ENCODE measurements at regions not wholly inside any gene's neighbourhood (a gene's known extent, or its start where the extent isn't known, plus 50 kb on each side); places are given as distances from the start of the nearest gene placed in this dataset.

- no peak overlapping the region for H3K27ac ChIP-seq
- H3K4me3 ChIP-seq = no peak overlapping the region
- no peak for DNase-seq (ENCODE audit: low spot score)
- H3K9me3 ChIP-seq = no peaks in the 10 kb centered on the region
- no peaks in the 10 kb centered on the region for H3K27me3 ChIP-seq
- H3K36me3 ChIP-seq = no peaks in the 10 kb centered on the region
- H3K4me1 ChIP-seq = no peaks in the 10 kb centered on the region
- TF ChIP-seq CTCF (IDR thresholded peaks at IDR 0.05) = no peak
Measured at GRCh38 chr11:70811915-70812314, 413.6 kb downstream of the CTTN start.

GRCh38 chr11:70812472-70812871 is 414.1 kb downstream of the CTTN start:
- Histone ChIP-seq H3K27ac (no peak overlapping the region), H3K4me3 (no peak overlapping the region), H3K9me3 (no peaks in the 10 kb centered on the region), H3K4me1 (no peaks in the 10 kb centered on the region), H3K27me3 (no peaks in the 10 kb centered on the region), H3K36me3 (no peaks in the 10 kb centered on the region)
- no peak for TF ChIP-seq CTCF (IDR thresholded peaks at IDR 0.05)
- DNase-seq (ENCODE audit: low spot score) = no peak

GRCh38 chr11:70813651-70814050 is 415.3 kb downstream of the CTTN start:
- no peak for TF ChIP-seq CTCF (IDR thresholded peaks at IDR 0.05)
- Histone ChIP-seq H3K9me3 (no peaks in the 10 kb centered on the region), H3K4me1 (no peaks in the 10 kb centered on the region), H3K36me3 (no peaks in the 10 kb centered on the region), H3K27ac (no peak overlapping the region), H3K27me3 (no peaks in the 10 kb centered on the region), H3K4me3 (no peak overlapping the region)
- no peak for DNase-seq (ENCODE audit: low spot score)

- no peaks in the 10 kb centered on the region for H3K27me3 ChIP-seq
- no peaks in the 10 kb centered on the region for H3K9me3 ChIP-seq
- DNase-seq (ENCODE audit: low spot score) = no peak
- H3K27ac ChIP-seq = no peak overlapping the region
- H3K4me1 ChIP-seq = no peaks in the 10 kb centered on the region
- H3K4me3 ChIP-seq = no peak overlapping the region
- H3K36me3 ChIP-seq = no peaks in the 10 kb centered on the region
- TF ChIP-seq CTCF (IDR thresholded peaks at IDR 0.05) = no peak
Measured at GRCh38 chr11:70815485-70815832, 417.1 kb downstream of the CTTN start.

GRCh38 chr11:70816156-70816678 is 417.9 kb downstream of the CTTN start:
- Histone ChIP-seq H3K9me3 (no peaks in the 10 kb centered on the region), H3K4me1 (no peaks in the 10 kb centered on the region), H3K27me3 (no peaks in the 10 kb centered on the region), H3K36me3 (no peaks in the 10 kb centered on the region), H3K4me3 (no peak overlapping the region), H3K27ac (no peak overlapping the region)
- no peak for DNase-seq (ENCODE audit: low spot score)
- no peak for TF ChIP-seq CTCF (IDR thresholded peaks at IDR 0.05)

GRCh38 chr11:70818351-70818750 is 420.0 kb downstream of the CTTN start:
- H3K36me3 ChIP-seq = no peaks in the 10 kb centered on the region
- no peak for DNase-seq (ENCODE audit: low spot score)
- no peak overlapping the region for H3K4me3 ChIP-seq
- H3K27me3 ChIP-seq = no peaks in the 10 kb centered on the region
- no peak for TF ChIP-seq CTCF (IDR thresholded peaks at IDR 0.05)
- no peak overlapping the region for H3K27ac ChIP-seq
- H3K4me1 ChIP-seq = no peaks in the 10 kb centered on the region
- H3K9me3 ChIP-seq = no peaks in the 10 kb centered on the region

Data from right atrium auricular region (tissue), 2 donors.